ENCODE measurements at regions not wholly inside any gene's neighbourhood (a gene's known extent, or its start where the extent isn't known, plus 50 kb on each side); places are given as distances from the start of the nearest gene placed in this dataset.
A peak's percentile ranks its signal among the peaks of the same experiment; 100 is the strongest.
"Not testable (repeated sequence)": the region's sequence is repeated elsewhere in the genome, so short reads cannot be mapped to it uniquely, and the experiment has no call there.

DNA sequence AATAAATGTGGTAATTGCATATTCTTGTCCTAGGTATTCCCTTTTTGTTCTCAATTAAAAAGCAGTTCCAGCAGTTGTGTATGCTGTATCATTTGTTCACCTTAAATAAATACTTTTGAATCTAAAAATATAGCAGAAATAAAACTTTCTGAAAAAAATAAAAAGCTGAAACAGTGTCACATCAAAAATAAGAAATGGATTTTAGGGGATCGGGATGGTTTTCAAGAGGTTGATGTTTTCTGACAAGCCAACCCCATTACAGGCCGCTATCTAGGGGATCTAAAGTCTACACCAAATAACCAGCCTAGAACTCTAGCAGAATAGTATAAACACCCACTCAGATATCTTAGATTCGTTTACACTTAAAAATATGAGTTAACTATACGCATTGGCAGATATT is 95.4 kb upstream of the MAML3 start:
- peak; percentile 44 for DNase-seq (ENCODE audit: low read depth)

DNA sequence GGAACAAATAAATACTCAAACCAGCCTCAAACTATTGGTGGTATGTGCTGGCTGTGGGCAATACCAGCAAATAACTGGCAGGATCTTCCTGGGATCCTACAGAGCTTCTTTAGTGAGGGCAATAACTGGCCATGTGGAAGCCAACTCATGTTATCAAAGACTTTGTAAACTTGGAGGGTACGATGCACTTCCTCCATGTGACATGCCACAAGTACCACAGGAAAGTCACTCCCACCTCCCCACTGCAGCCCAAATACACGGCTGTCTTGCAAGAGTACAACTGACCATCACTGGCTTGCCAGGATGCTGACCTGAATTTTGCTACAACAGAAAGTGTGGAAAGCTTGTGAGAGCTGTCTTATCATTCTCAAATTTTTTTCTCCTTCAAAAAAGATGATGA is 93.3 kb upstream of the MAML3 start:
- DNase-seq (ENCODE audit: low read depth), result no peak

DNA sequence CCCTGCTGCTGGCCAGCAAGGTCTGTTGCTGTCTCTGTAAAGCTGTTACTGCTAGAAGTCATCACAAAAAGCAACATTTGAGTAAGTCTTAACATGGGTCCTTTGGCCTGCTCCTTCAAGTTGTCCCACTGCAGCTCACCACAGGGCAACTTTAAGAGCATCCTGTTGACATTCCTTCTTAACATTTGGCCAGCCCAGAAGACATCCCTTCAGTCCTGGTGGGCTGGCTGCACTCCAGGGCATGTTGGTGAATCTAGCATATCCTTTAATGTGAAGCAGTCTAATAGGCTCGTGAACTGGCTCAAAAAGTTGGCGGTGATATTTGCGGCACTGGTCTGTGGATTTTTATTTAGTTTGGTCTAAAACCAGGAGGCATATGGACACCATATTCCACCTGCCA is 92.2 kb upstream of the MAML3 start:
- DNase-seq (ENCODE audit: low read depth), result peak; percentile 65

DNA sequence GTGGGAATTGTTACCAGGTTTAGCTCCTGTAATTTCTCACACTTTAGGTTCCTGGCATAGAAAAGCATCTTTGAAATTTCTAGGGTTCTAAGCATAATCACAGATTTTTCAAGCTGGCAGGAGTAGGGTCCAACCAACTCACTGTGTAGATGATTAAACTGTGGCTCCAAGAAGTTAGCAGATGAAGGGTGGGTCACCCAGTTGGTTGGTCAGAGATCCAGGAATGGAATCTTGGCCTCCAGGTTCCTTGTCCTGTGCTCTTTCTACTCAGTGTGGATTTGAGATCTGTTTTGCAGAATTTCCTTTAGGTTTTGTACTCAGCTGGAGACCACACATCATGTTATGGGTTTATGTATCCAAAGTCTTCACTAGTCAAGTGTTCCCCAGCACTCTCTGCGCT is 90.3 kb upstream of the MAML3 start:
- DNase-seq (ENCODE audit: low read depth), result no peak

GRCh38 chr4:140243278-140243753 is 89.3 kb upstream of the MAML3 start:
- DNase-seq (ENCODE audit: low read depth), result no peak

- no peak for DNase-seq (ENCODE audit: low read depth)
These were observed 88.6 kb upstream of the MAML3 start for GRCh38 chr4:140242357-140243277.

- no peak for DNase-seq (ENCODE audit: low read depth)
These were observed 86.3 kb upstream of the MAML3 start for GRCh38 chr4:140240237-140240636.

DNA sequence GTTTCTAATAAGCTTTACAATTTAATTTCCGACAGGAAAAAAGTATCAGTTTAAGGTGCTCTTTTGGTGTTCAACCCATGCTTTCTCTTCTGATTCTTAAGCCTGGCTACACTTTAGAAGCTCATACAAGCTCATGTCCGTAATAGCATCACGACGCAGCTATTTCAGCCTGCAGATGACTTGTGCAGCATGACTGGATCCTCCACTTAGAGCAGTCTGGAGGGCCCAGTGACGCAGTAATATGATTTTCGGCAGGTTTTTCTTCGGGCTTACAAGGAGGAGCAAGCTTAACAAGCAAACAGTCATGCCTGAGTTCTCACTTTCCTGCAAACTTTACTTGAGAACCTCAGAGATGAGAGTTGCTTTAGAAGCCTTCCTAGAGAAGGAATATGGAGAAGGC is 85.3 kb upstream of the MAML3 start:
- DNase-seq (ENCODE audit: low read depth), result no peak

- peak; percentile 85 for DNase-seq (ENCODE audit: low read depth)
These were observed 84.5 kb upstream of the MAML3 start for GRCh38 chr4:140238351-140239056.

DNA sequence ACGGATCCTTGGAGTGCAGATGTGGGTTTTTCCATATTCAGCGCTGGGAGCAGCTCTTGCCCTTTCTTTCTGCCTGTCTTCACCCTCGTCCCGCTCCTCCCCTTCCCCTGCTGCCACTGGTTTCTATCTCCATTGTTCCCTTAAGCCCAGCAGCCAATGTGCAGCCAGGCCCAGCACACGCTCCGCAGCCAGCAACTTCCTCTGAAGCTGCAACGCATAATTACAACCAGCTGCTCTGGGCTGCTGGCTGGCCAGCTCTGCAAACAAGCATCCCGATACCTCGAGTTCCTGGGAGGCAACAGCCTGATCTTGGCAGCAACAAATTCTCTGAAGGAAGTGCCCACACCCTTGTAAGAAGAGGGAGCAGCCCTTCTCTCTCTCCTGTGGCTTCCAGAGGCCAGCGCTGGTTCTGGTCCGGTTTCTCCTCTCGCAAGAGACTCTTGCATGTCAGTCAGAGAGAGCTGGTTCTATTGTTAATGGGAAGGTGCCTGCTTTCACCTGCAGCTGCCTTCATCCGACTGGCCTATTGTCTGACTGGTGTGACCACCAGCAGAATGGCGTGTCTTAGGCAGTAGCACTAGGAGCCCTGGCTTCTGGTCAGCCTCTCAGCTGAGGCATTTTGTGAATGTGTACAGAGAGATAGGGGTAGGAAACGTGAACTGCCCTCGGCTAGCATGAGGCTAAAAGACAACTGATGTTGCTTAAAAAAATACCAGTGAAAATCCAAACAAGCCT is 83.8 kb upstream of the MAML3 start:
- peak; percentile 97 for DNase-seq (ENCODE audit: low read depth)

DNA sequence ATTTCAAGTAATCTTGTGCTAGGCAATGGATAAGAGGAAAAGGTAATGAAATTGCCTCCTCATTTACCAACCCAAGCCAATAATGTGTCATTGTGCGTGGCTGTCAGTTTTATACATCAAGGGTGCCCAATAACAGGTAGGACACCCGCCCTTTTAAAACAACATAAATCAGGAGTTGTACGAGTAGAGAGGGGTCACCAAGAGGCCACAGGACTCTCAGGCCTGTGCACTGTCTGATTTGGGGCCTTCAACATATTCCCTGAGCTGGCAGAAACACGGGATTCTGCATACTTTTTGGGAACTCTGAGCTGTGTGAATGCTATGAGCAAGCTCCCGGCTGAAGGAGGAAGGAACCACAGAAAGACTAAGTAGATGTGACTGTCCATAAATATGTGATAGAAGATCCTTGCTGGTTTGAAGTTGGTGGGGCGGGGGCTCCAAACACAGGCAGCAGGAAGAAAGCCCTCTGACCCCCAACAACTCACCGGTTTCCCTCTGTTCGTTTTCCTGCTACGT is 82.7 kb upstream of the MAML3 start:
- DNase-seq (ENCODE audit: low read depth), result peak; percentile 31

DNA sequence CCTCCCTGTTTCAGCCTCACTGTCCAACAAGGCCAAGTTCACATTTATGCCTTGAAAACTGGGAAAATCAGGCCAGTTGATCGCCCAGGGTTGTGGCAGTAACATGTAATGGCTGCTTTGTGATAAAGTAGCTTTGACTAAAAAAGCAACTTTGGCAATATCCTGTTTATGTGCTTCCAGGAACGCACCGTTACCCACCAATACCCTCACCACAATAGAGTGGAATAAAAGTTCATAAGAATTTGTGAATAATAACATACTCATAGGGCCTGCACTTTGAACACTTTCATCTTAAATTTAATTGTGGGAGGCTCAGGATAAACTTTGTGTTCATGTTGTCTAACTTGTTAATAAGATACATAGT is 80.7 kb upstream of the MAML3 start:
- no peak for DNase-seq (ENCODE audit: low read depth)

DNA sequence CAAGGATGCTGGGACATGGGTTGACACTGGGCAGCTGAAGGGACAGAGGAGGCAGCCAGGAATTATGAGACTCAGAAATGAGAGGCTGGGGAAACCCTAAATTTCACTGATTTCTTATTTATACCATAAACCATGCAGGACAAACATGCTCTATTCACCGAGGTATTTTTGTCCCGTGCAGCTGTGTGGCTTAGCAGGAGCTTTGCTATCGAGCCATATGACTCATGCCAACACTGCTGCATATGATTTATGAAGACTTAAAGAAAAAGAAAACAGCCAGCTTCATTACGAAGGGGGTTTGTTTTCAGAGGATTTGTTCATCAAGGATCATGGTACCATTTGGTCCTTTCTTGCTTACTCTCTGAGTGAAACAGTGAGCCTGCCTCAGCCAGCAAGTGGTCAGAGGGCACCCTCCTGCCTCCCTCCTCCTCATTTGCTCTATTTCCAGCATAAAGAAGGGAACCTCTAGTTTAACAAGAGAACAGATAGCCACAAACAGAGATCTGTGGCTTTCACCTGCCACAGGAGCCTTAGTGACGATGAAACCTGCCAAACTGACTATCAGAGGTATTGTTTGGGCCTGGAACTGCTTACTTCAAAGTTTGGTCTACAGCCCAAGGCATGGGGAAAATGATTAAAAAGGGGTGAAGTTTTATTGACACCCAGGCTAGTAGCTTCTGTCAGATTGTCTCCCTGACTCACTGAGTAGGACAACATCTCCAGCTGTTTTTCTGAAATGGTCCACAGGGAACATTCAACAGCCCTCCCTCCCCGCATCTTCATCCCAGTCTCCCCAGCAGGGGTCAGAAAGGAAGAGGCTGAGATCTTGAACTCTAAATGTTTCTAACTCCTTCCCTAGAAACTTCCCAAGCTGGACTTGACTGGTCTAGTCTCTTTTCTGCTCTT is 80.1 kb upstream of the MAML3 start:
- peak; percentile 72 for DNase-seq (ENCODE audit: low read depth)

- DNase-seq (ENCODE audit: low read depth), result no peak
These were observed 75.9 kb upstream of the MAML3 start for GRCh38 chr4:140229881-140230280.

- DNase-seq (ENCODE audit: low read depth), result no peak
These were observed 73.3 kb upstream of the MAML3 start for GRCh38 chr4:140227286-140227685.

DNA sequence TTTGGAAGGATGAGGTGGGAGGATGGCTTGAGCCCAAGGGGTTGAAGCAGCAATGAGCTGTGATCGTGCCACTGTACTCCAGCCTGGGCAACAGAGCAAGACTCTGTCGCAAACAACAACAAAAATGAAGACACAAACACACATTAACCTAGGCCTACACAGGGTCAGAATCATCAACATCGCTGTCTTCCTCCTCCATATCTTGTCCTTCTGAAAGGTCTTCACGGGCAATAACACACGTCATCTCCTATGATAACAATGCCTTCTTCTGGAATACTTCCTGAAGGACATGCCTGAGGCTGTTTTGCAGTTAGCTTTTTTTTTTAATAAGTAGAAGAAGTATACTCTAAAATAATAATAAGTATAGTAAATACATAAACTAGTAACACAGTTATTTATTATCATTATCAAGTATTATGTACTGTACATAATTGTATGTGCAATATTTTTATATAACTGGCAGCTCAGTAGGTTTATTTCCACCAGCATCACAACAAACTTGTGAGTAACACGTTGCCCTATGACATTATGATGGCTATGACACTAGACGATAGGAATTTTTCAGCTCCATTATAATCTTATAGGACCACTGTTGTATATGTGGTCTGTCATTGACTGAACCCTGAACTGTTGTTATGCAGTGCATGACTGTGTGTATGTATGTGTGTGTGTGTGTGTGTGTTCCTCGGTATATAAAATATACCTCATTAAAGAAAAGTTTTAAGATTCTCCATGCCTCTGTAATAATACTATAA is 69.2 kb upstream of the MAML3 start:
- DNase-seq (ENCODE audit: low read depth), result peak; percentile 23

GRCh38 chr4:140222171-140222570 is 68.2 kb upstream of the MAML3 start:
- peak; percentile 32 for DNase-seq (ENCODE audit: low read depth)

DNA sequence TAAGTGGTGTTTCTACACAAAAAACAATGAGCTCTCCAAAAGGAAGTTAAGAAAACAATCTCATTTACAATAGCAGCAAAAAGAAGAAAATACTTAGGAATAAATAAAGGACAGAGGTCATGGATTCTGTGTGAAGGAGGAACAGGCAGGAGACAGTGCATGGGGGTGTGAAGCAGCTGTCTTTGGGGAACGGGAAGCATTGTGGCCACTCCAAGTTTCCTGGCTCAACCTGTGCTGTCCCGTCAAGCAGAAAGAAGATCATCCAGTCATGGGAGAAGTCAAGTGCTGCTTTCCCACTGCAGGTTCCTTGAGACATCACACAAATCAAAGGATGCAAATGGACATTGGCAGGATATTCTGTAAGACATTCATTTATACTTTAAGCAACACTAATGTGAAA is 66.1 kb upstream of the MAML3 start:
- DNase-seq (ENCODE audit: low read depth), result no peak

- no peak for DNase-seq (ENCODE audit: low read depth)
These were observed 65.6 kb upstream of the MAML3 start for GRCh38 chr4:140219567-140219966.

GRCh38 chr4:140219070-140219469 is 65.1 kb upstream of the MAML3 start:
- not testable (repeated sequence) for DNase-seq (ENCODE audit: low read depth)

- no peak for DNase-seq (ENCODE audit: low read depth)
These were observed 59.8 kb upstream of the MAML3 start for GRCh38 chr4:140213749-140214148.
